Esophagus (tissue), 2 donors: ENCODE measurements at regions not wholly inside any gene's neighbourhood (a gene's known extent, or its start where the extent isn't known, plus 50 kb on each side); places are given as distances from the start of the nearest gene placed in this dataset.

ENCODE experiments used
- H3K27ac ChIP-seq, 2 donors: one replicate each; pipeline ENCODE4 v1.5.1; 2013; ENCODE audit warnings: low read depth in 2 of 2, mild to moderate bottlenecking in 2 of 2, inconsistent platforms in 1 of 2, low read length in 1 of 2, moderate library complexity in 1 of 2
- H3K27me3 ChIP-seq, 2 donors: one replicate each; pipeline ENCODE4 v1.6.1; 2013; ENCODE audit warnings: low read length in 2 of 2, control low read depth in 1 of 2, mild to moderate bottlenecking in 1 of 2; ENCODE audit not compliant: insufficient read depth in 2 of 2, control insufficient read depth in 1 of 2
- H3K36me3 ChIP-seq, 2 donors: one replicate each; pipeline ENCODE4 v1.6.1; 2013; ENCODE audit warnings: low read length in 1 of 2; ENCODE audit not compliant: control insufficient read depth in 2 of 2, insufficient read depth in 2 of 2
- H3K4me1 ChIP-seq, 2 donors: one replicate each; pipeline ENCODE4 v1.6.1; 2013; ENCODE audit warnings: low read length in 1 of 2; ENCODE audit not compliant: control insufficient read depth in 2 of 2, insufficient read depth in 2 of 2
- H3K4me3 ChIP-seq, 2 donors: one replicate each; pipeline ENCODE4 v1.5.1; 2013; ENCODE audit warnings: low read length in 2 of 2, mild to moderate bottlenecking in 2 of 2, low read depth in 1 of 2, moderate library complexity in 1 of 2
- H3K9me3 ChIP-seq, 2 donors: one replicate each; pipeline ENCODE4 v1.6.1; 2013; ENCODE audit warnings: mild to moderate bottlenecking in 2 of 2, low read depth in 1 of 2, low read length in 1 of 2, moderate library complexity in 1 of 2; ENCODE audit not compliant: control insufficient read depth in 2 of 2, insufficient read depth in 1 of 2
- WGBS, 2 donors: extraction: QIAGEN DNeasy Blood & Tissue Kit; methylation state at CpG; one replicate each; pipeline ENCODE4 v1.1.7; 2013; 5-methylcytosine and 5-hydroxymethylcytosine counted together
- donor health status: healthy with polysubstance abuse.
- donor health status: Bipolar disorder and iron deficiency.

GRCh38 chr2:121887513-121888188, 132.2 kb downstream of the TSN start:
- no peaks in the 10 kb centered on the region for H3K36me3 ChIP-seq
- H3K27ac ChIP-seq, result no peak overlapping the region
- H3K27me3 ChIP-seq, result no peaks in the 10 kb centered on the region
- no peak overlapping the region for H3K4me3 ChIP-seq
- H3K9me3 ChIP-seq, result no peaks in the 10 kb centered on the region
- 90 to 92% methylated on average over 16 of the region's 16 CpGs for WGBS, 2 donors
- no peaks in the 10 kb centered on the region for H3K4me1 ChIP-seq

- Histone ChIP-seq H3K27me3 (no peaks in the 10 kb centered on the region), H3K27ac (no peak overlapping the region), H3K9me3 (no peaks in the 10 kb centered on the region), H3K4me3 (no peak overlapping the region), H3K4me1 (no peaks in the 10 kb centered on the region), H3K36me3 (no peaks in the 10 kb centered on the region)
- WGBS, 2 donors, result 59 to 64% methylated on average over 5 of the region's 5 CpGs
Measured at GRCh38 chr2:121888189-121888557, 132.7 kb downstream of the TSN start.

GRCh38 chr2:121890041-121890440, 134.6 kb downstream of the TSN start:
- Histone ChIP-seq H3K4me3 (no peak overlapping the region), H3K4me1 (no peaks in the 10 kb centered on the region), H3K36me3 (no peaks in the 10 kb centered on the region), H3K27ac (no peak overlapping the region), H3K9me3 (no peaks in the 10 kb centered on the region), H3K27me3 (no peaks in the 10 kb centered on the region)
- 75 to 79% methylated on average over 9 of the region's 9 CpGs for WGBS, 2 donors

- H3K4me3 ChIP-seq, result no peak overlapping the region
- H3K4me1 ChIP-seq, result no peaks in the 10 kb centered on the region
- WGBS, 2 donors, result 78 to 82% methylated on average over 14 of the region's 14 CpGs
- H3K36me3 ChIP-seq, result no peaks in the 10 kb centered on the region
- H3K27me3 ChIP-seq, result no peaks in the 10 kb centered on the region
- H3K27ac ChIP-seq, result no peak overlapping the region
- H3K9me3 ChIP-seq, result no peaks in the 10 kb centered on the region
Measured at GRCh38 chr2:121895723-121896571, 140.5 kb downstream of the TSN start.

- no peaks in the 10 kb centered on the region for H3K27me3 ChIP-seq
- no peaks in the 10 kb centered on the region for H3K36me3 ChIP-seq
- H3K4me3 ChIP-seq, result no peak overlapping the region
- no peaks in the 10 kb centered on the region for H3K9me3 ChIP-seq
- no peaks in the 10 kb centered on the region for H3K4me1 ChIP-seq
- H3K27ac ChIP-seq, result no peak overlapping the region
- WGBS, 2 donors, result 84 to 85% methylated on average over 5 of the region's 5 CpGs
Measured at GRCh38 chr2:121897335-121897970, 142.0 kb downstream of the TSN start.

- no peaks in the 10 kb centered on the region for H3K27me3 ChIP-seq
- 78% methylated on average over 4 of the region's 4 CpGs for WGBS, 2 donors
- no peak overlapping the region for H3K27ac ChIP-seq
- H3K9me3 ChIP-seq, result no peaks in the 10 kb centered on the region
- H3K4me3 ChIP-seq, result no peak overlapping the region
- no peaks in the 10 kb centered on the region for H3K36me3 ChIP-seq
- no peaks in the 10 kb centered on the region for H3K4me1 ChIP-seq
Measured at GRCh38 chr2:121898483-121898882, 143.0 kb downstream of the TSN start.

GRCh38 chr2:121900391-121900790, 144.9 kb downstream of the TSN start:
- H3K27me3 ChIP-seq, result no peaks in the 10 kb centered on the region
- H3K4me3 ChIP-seq, result no peak overlapping the region
- H3K27ac ChIP-seq, result no peak overlapping the region
- no peaks in the 10 kb centered on the region for H3K36me3 ChIP-seq
- 84 to 91% methylated on average over 8 of the region's 8 CpGs for WGBS, 2 donors
- no peaks in the 10 kb centered on the region for H3K4me1 ChIP-seq
- H3K9me3 ChIP-seq, result no peaks in the 10 kb centered on the region

- WGBS, 2 donors, result 77 to 81% methylated on average over 18 of the region's 18 CpGs
Measured at GRCh38 chr2:121902171-121902591, 146.7 kb downstream of the TSN start.

GRCh38 chr2:121902616-121903015, 147.2 kb downstream of the TSN start:
- H3K27me3 ChIP-seq, result no peaks in the 10 kb centered on the region
- WGBS, 2 donors, result 71 to 74% methylated on average over 13 of the region's 13 CpGs
- no peaks in the 10 kb centered on the region for H3K36me3 ChIP-seq
- H3K4me1 ChIP-seq, result no peaks in the 10 kb centered on the region
- H3K4me3 ChIP-seq, result no peak overlapping the region
- peaks cover 0 to 3% of the 10 kb centered on the region in 2 donors for H3K9me3 ChIP-seq
- H3K27ac ChIP-seq, result no peak overlapping the region

More at GRCh38 chr2:121902171-121902591, 146.7 kb downstream of the TSN start:
- no peak overlapping the region for H3K27ac ChIP-seq
- no peaks in the 10 kb centered on the region for H3K4me1 ChIP-seq
- H3K36me3 ChIP-seq, result no peaks in the 10 kb centered on the region
- H3K4me3 ChIP-seq, result no peak overlapping the region
- H3K27me3 ChIP-seq, result no peaks in the 10 kb centered on the region
- peaks cover 0 to 2% of the 10 kb centered on the region in 2 donors for H3K9me3 ChIP-seq
